ENCODE measurements at regions not wholly inside any gene's neighbourhood (a gene's known extent, or its start where the extent isn't known, plus 50 kb on each side); places are given as distances from the start of the nearest gene placed in this dataset.

GRCh38 chr2:129864719-129865118, 114.7 kb upstream of the RAB6C start:
- 95% methylated on average over 1 of the region's 1 CpG for WGBS
- no peak overlapping the region for H3K4me3 ChIP-seq (ENCODE audit: low read depth in 1 of 3, low read length in 3 of 3)
- H3K27me3 ChIP-seq (ENCODE audit: control insufficient read depth in 4 of 4, insufficient read depth in 4 of 4, low read length in 3 of 4), result no peaks in the 10 kb centered on the region
- H3K27ac ChIP-seq (ENCODE audit: low read depth in 1 of 2, low read length in 2 of 2), result no peak overlapping the region
- DNase-seq (ENCODE audit: low spot score), result no peak
- no peaks in the 10 kb centered on the region for H3K4me1 ChIP-seq (ENCODE audit: control insufficient read depth in 4 of 4, insufficient read depth in 4 of 4, low read length in 3 of 4)
- no peaks in the 10 kb centered on the region for H3K36me3 ChIP-seq (ENCODE audit: control insufficient read depth in 4 of 4, insufficient read depth in 3 of 4, low read depth in 1 of 4, low read length in 3 of 4)
- H3K9me3 ChIP-seq (ENCODE audit: control insufficient read depth in 4 of 4, low read length in 3 of 4), result no peaks in the 10 kb centered on the region
- H3K9ac ChIP-seq (ENCODE audit: low read depth in 1 of 2, low read length in 2 of 2), result no peak overlapping the region
- TF ChIP-seq RXRA (IDR thresholded peaks at IDR 0.05), result no peak
- TF ChIP-seq MAX (IDR thresholded peaks at IDR 0.05), result no peak
- TF ChIP-seq EGR1 (IDR thresholded peaks at IDR 0.05; ENCODE audit: low read depth in 2 of 2), result no peak

- no peaks in the 10 kb centered on the region for H3K4me1 ChIP-seq (ENCODE audit: control insufficient read depth in 4 of 4, insufficient read depth in 4 of 4, low read length in 3 of 4)
- WGBS, result 91% methylated on average over 11 of the region's 11 CpGs
- H3K9me3 ChIP-seq (ENCODE audit: control insufficient read depth in 4 of 4, low read length in 3 of 4), result no peaks in the 10 kb centered on the region
- H3K36me3 ChIP-seq (ENCODE audit: control insufficient read depth in 4 of 4, insufficient read depth in 3 of 4, low read depth in 1 of 4, low read length in 3 of 4), result no peaks in the 10 kb centered on the region
- DNase-seq (ENCODE audit: low spot score), result no peak
- no peak for TF ChIP-seq JUND (IDR thresholded peaks at IDR 0.05)
- no peak for TF ChIP-seq HNF4G (IDR thresholded peaks at IDR 0.05)
- TF ChIP-seq FOXA1 (IDR thresholded peaks at IDR 0.05), result no peak
- no peak for TF ChIP-seq RAD21 (IDR thresholded peaks at IDR 0.05)
- TF ChIP-seq ATF3 (IDR thresholded peaks at IDR 0.05), result no peak
- TF ChIP-seq SP1 (IDR thresholded peaks at IDR 0.05), result no peak
- TF ChIP-seq FOXA2 (IDR thresholded peaks at IDR 0.05), result no peak
- TF ChIP-seq GABPA (IDR thresholded peaks at IDR 0.05 in 1 of 2, conservative IDR thresholded peaks at IDR 0.05 in 1 of 2), result no peak
- H3K9ac ChIP-seq (ENCODE audit: low read depth in 1 of 2, low read length in 2 of 2), result no peak overlapping the region
- no peak overlapping the region for H3K4me3 ChIP-seq (ENCODE audit: low read depth in 1 of 3, low read length in 3 of 3)
- no peak overlapping the region for H3K27ac ChIP-seq (ENCODE audit: low read depth in 1 of 2, low read length in 2 of 2)
- no peaks in the 10 kb centered on the region for H3K27me3 ChIP-seq (ENCODE audit: control insufficient read depth in 4 of 4, insufficient read depth in 4 of 4, low read length in 3 of 4)
These were observed 113.5 kb upstream of the RAB6C start for GRCh38 chr2:129865976-129866375.

GRCh38 chr2:129866391-129866790, 113.1 kb upstream of the RAB6C start:
- H3K9ac ChIP-seq (ENCODE audit: low read depth in 1 of 2, low read length in 2 of 2), result no peak overlapping the region
- WGBS, result 94% methylated on average over 3 of the region's 3 CpGs

More at GRCh38 chr2:129866391-129866790, 113.1 kb upstream of the RAB6C start:
- no peaks in the 10 kb centered on the region for H3K27me3 ChIP-seq (ENCODE audit: control insufficient read depth in 4 of 4, insufficient read depth in 4 of 4, low read length in 3 of 4)
- no peaks in the 10 kb centered on the region for H3K9me3 ChIP-seq (ENCODE audit: control insufficient read depth in 4 of 4, low read length in 3 of 4)
- TF ChIP-seq CTCF (IDR thresholded peaks at IDR 0.05; ENCODE audit: low read depth, low read length, missing input control), result no peak
- TF ChIP-seq ZBTB33 (IDR thresholded peaks at IDR 0.05), result no peak
- TF ChIP-seq ATF3 (IDR thresholded peaks at IDR 0.05), result no peak
- TF ChIP-seq MAX (IDR thresholded peaks at IDR 0.05), result no peak
- TF ChIP-seq FOXA2 (IDR thresholded peaks at IDR 0.05), result no peak
- no peak for TF ChIP-seq REST (IDR thresholded peaks at IDR 0.05)
- no peak for TF ChIP-seq GABPA (IDR thresholded peaks at IDR 0.05 in 1 of 2, conservative IDR thresholded peaks at IDR 0.05 in 1 of 2)
- TF ChIP-seq TAF1 (conservative IDR thresholded peaks at IDR 0.05), result no peak
- no peak for TF ChIP-seq SP1 (IDR thresholded peaks at IDR 0.05)
- no peak for TF ChIP-seq RXRA (IDR thresholded peaks at IDR 0.05)
- no peak for TF ChIP-seq HNF4G (IDR thresholded peaks at IDR 0.05)
- TF ChIP-seq HNF4A (conservative IDR thresholded peaks at IDR 0.05), result no peak
- no peak for TF ChIP-seq RAD21 (IDR thresholded peaks at IDR 0.05)
- no peak for TF ChIP-seq JUND (IDR thresholded peaks at IDR 0.05)
- TF ChIP-seq NR2F2 (IDR thresholded peaks at IDR 0.05), result no peak
- H3K4me1 ChIP-seq (ENCODE audit: control insufficient read depth in 4 of 4, insufficient read depth in 4 of 4, low read length in 3 of 4), result no peaks in the 10 kb centered on the region
- H3K4me3 ChIP-seq (ENCODE audit: low read depth in 1 of 3, low read length in 3 of 3), result no peak overlapping the region
- no peak overlapping the region for H3K27ac ChIP-seq (ENCODE audit: low read depth in 1 of 2, low read length in 2 of 2)
- H3K36me3 ChIP-seq (ENCODE audit: control insufficient read depth in 4 of 4, insufficient read depth in 3 of 4, low read depth in 1 of 4, low read length in 3 of 4), result no peaks in the 10 kb centered on the region
- DNase-seq (ENCODE audit: low spot score), result no peak

Data from liver (tissue), 8 donors.